Mucosa of descending colon (tissue), 3 donors: ENCODE measurements at regions not wholly inside any gene's neighbourhood (a gene's known extent, or its start where the extent isn't known, plus 50 kb on each side); places are given as distances from the start of the nearest gene placed in this dataset.

Source experiments
- ATAC-seq: fragments of 200-7000 bp; cut with Tn5 transposase; one replicate; pipeline ENCODE4 v1.9.1; 2020; ENCODE audit warnings: mild to moderate bottlenecking, moderate library complexity
- DNase-seq, 3 donors: peaks; one replicate each; pipeline ENCODE4 v3.0.0-alpha.2; 2020
- H3K36me3 ChIP-seq: fragments of 200-600 bp; one replicate; pipeline ENCODE4 v1.8.0; 2021; ENCODE audit warnings: low read depth, mild to moderate bottlenecking
- H3K4me1 ChIP-seq: fragments of 200-600 bp; one replicate; pipeline ENCODE4 v1.8.0; 2021; ENCODE audit warnings: low read depth, mild to moderate bottlenecking
- H3K4me3 ChIP-seq: fragments of 200-600 bp; one replicate; pipeline ENCODE4 v1.8.0; 2021; ENCODE audit warnings: mild to moderate bottlenecking
- H3K9me3 ChIP-seq: fragments of 200-600 bp; one replicate; pipeline ENCODE4 v1.8.0; 2021; ENCODE audit warnings: mild to moderate bottlenecking
- CTCF ChIP-seq: fragments of 200-600 bp; IDR thresholded peaks from one replicate; pipeline ENCODE4 v1.8.0; 2022; ENCODE audit warnings: antibody characterized with exemption, mild to moderate bottlenecking
- intact Hi-C, 2 donors: fragments of 100-400 bp; cut with DNase I in 1 of 2; cut with micrococcal nuclease in 1 of 2; formaldehyde crosslinking; loops; one replicate each; pipeline versions ENCODE4 v1.11.0 to v1.11.1; 2022; cut with DNase I, micrococcal nuclease
- donor health status: DM: no; HTN: no; CAD: no; lungs with moderate emphysema.
- donor health status: DM: no; HTN: no; CAD: no.
- donor health status: DM: no; HTN: yes; CAD: no.

DNA sequence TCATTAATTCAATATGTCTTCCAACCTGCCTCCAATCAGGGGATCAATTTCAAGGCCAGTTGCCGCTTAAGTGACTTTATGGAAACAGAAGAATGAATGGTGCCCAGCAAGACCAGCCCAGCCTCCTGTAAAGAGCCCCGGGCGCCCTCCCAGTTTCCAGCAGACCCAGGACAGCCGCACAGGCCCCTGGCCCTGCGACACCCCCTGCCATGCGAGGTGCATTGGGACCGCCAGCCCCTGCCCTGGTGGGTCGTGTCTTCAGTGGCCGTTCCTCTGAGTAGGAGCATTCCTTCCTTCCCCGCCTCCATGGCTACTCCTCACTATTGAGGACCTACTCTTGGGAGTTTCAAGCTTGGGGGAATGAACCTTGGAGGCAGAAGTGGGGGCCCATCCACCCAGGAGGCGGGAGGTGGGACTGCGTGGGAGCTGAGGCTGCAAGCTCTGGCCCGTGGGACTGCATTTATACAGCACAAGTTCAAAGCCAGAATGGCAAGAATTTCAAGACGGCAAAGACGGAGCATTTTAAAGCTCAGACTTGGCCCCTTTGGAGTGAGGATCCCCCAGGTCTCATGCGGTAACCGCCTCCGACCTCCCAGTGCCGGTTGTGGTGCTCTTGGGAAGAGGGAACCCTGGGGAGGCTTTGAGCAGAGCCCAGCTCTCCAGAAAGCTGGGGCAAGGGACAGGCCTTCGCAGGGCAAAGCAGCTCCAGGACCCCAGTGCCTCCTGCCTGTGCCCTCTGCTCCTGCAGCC lies 73.1 kb upstream of the ACTRT2 start:
- Histone ChIP-seq H3K4me3 (no peak overlapping the region), H3K36me3 (no peaks in the 10 kb centered on the region), H3K9me3 (no peaks in the 10 kb centered on the region), H3K4me1 (no peaks in the 10 kb centered on the region)
- intact Hi-C loops = no loop called here
- ATAC-seq (no peak), DNase-seq (peak in 2 of 3 donors; percentile 5 to 22)
- TF ChIP-seq CTCF = no peak

- Histone ChIP-seq H3K4me1 (no peaks in the 10 kb centered on the region), H3K9me3 (no peaks in the 10 kb centered on the region), H3K4me3 (no peak overlapping the region), H3K36me3 (no peaks in the 10 kb centered on the region)
- intact Hi-C loops = no loop called here
- ATAC-seq = no peak
- no peak for TF ChIP-seq CTCF
- peak in 2 of 3 donors; percentile 7 to 29 for DNase-seq
These were observed 72.3 kb upstream of the ACTRT2 start for GRCh38 chr1:2948751-2949680.

DNA sequence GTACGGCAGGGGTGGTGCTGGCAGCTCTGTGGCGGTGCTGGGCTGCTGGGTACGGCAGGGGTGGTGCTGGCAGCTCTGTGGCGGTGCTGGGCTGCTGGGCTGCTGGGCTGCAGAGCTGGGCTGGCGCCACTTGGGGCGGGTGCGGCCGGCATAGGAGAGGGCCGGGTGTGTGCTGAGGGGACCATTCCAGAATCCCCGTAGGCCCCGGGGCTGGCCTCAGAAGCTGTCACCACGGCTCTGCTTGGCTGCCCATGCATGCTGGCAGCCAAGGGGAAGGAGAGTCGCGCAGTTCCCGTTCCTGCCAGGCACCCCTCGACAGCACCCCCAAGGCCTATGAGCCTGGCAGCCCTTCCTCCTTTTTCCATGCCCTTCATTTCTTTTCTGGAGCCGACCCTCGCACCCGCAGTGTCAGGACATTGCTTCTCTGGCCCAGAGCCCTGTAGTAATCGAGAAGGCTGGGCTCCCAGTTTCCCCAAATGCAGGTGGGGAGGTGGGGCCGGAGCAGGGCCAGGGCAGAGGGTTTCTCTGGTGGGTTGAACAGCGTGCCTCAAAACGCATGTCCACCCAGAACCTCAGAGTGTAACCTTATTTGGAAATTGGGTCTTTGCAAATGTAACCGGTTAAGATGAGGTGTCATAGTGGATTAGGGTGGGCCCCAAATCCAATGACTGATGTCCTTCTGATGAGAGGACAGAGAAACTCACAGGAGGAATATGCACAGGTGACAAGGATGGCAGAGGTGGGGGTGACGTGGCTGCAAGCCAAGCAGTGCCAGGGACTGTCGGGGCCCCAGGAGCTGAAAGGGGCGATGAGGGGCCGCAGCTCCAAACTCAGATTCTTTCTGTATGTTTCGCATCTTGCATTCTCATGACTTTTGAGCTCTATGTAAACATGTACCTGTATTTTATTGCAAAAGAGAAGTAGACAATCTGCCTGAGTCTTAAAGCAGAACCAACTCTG lies 71.0 kb upstream of the ACTRT2 start:
- intact Hi-C loops = no loop called here
- Histone ChIP-seq H3K9me3 (no peaks in the 10 kb centered on the region), H3K36me3 (no peaks in the 10 kb centered on the region), H3K4me3 (no peak overlapping the region), H3K4me1 (no peaks in the 10 kb centered on the region)
- no peak for TF ChIP-seq CTCF
- peak in 2 of 3 donors; percentile 4 to 34 for DNase-seq
- ATAC-seq = no peak

DNA sequence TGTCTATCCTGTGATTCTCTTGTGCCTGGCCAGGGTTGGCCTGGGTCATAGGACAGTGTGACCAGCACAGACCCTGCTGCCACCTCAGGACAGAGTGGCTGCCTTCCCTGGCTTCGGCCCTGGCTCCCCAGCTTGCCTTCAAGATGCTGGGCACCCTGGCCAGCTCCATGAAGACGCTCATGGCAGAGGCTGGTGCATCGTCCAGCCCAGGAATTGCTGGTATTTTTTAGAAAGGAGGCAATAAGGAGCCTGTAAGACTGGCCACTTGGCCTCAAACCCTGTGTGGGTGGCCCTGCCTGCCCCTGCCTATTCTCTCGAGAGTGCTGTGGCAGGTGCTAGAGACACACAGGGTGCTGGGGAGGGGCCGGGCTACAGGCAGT lies 70.4 kb upstream of the ACTRT2 start:
- intact Hi-C loops = no loop called here
- Histone ChIP-seq H3K9me3 (peaks cover 7% of the 10 kb centered on the region), H3K4me3 (no peak overlapping the region), H3K36me3 (no peaks in the 10 kb centered on the region), H3K4me1 (no peaks in the 10 kb centered on the region)
- DNase-seq (peak in 2 of 3 donors; percentile 5 to 8), ATAC-seq (no peak)
- no peak for TF ChIP-seq CTCF

GRCh38 chr1:2951856-2952255 lies 69.4 kb upstream of the ACTRT2 start:
- Histone ChIP-seq H3K9me3 (peaks cover 7% of the 10 kb centered on the region), H3K36me3 (no peaks in the 10 kb centered on the region), H3K4me3 (no peak overlapping the region), H3K4me1 (no peaks in the 10 kb centered on the region)
- TF ChIP-seq CTCF = no peak
- peak in 2 of 3 donors; percentile 3 to 30 for DNase-seq
- intact Hi-C loops = no loop called here
- ATAC-seq = no peak
